HG03103 (cell line): ENCODE measurements at regions not wholly inside any gene's neighbourhood (a gene's known extent, or its start where the extent isn't known, plus 50 kb on each side); places are given as distances from the start of the nearest gene placed in this dataset.
"Not testable (repeated sequence)": the region's sequence is repeated elsewhere in the genome, so short reads cannot be mapped to it uniquely, and the experiment has no call there.

ENCODE experiments used
- ATAC-seq: cut with Tn5 transposase; IDR thresholded peaks from one replicate; pipeline ENCODE4 v1.9.1; 2021; ENCODE audit warnings: low read depth; ENCODE audit not compliant: unreplicated experiment

DNA sequence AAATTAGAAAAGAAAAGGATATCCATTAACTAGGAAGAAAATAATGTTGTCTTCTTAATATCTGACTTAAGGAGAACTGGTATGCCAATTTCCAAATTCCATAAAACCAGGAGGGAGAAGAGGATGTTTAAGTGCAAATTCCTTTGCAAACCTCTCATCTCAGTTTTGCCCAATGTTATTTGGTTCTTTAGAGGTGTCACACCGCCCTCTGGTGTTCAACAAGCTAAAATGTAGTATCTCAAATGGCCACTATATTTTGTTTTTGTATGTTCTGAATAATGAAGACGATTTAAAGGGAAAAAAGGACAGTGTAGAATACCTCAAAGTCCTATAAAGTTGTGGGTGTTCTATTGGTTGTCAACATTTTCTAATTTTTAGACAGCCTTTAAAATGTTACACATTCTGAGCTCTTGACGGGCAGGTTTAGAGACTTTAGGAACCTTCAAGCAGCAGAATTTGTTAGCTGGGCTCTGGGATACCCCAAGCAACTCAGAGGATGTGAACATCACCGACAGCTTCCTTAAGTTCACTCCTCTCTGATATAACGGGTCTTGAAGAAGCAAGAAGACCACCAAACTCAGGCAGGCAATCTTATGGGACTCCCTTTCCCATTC is 458.3 kb downstream of the MFSD1 start:
- ATAC-seq, result peak; percentile 54

DNA sequence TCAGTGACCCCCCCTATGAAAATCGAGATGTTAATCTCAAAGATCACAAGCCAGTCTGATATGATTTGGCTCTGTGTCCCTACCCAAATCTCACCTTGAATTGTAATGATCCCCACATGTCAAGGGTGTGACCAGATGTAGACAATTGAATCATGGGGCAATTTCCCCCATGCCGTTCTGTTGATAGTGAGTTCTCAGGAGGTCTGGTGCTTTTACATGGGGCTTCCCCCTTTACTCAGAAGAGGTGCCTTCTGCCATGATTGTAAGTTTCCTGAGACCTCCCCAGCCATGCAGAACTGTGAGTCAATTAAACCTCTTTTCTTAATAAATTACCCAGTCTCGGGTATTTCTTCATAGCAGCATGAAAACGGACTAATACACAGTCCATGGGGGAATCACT is 459.5 kb downstream of the MFSD1 start:
- not testable (repeated sequence) for ATAC-seq

DNA sequence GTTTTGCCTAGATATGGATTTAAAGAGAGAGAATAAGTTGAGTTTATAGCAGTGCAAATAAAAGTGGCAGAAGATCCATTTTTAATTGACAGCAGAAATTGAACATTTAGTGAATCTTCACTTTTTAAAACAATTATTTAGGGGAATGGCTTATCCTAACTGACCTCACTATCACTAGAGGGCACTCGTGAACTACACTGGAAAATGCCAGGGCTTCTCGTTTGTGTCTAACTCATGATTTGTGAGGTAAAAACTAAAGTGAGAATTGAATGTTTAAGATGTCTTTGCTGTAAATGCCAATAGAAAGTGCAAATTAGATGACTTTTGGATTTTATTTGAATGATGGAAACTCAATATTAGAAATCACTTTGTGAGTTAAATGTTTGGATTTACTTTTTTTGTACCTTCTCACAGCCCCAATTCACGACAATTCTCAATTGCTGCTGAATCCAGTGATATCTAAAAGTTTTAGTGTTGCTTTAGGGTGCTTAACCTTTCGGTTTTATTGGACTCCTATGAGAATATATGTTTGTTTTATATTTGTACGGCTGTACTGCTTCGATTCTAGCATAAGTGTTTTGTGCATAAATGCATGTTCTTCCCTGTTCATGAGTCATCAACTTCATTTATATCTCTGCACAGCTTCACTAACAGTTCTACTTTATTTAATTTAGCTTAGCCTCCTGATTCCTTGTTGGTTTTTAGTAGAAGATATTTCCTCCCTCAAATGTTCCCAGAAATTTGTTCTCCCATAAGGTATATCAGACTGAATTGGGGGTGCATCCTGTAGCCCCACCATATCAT is 462.1 kb downstream of the MFSD1 start:
- ATAC-seq, result no peak

DNA sequence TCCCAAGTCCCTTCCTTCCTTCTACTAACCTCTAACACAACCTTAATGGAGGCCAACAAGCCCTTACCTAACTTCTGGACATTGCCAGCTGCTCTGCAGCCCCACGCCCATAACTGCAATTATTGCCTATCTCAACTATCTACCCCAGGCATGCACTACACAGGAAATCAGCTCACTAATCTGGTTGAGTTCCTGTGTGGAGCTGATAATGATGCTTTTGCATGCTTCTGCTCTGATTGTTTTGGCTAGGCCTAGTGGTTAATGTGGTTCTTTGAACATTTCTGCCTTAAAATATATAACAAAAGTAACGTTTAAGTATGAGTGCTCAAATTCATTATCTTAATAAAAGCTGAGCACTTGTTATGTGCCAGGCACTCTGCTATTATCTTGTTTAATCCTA is 463.9 kb downstream of the MFSD1 start:
- no peak for ATAC-seq

DNA sequence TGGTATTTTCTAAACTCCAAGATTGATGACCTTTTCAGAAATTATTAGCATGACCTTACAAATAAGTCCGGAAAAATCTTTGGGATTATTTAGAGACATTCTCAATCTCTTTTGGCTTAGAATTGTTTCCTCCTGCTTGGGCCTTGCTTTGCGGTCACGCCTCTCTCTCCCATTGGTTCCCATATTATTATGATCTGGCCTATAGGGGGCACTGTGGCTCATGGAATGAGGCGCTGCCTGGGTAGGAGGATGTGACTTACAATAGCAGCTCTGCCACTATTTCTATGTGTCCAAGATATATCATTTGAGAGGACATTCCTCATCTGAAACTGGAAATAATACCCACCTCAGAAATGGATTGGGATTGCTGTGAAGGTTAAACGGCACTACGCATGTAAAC is 464.9 kb downstream of the MFSD1 start:
- no peak for ATAC-seq

DNA sequence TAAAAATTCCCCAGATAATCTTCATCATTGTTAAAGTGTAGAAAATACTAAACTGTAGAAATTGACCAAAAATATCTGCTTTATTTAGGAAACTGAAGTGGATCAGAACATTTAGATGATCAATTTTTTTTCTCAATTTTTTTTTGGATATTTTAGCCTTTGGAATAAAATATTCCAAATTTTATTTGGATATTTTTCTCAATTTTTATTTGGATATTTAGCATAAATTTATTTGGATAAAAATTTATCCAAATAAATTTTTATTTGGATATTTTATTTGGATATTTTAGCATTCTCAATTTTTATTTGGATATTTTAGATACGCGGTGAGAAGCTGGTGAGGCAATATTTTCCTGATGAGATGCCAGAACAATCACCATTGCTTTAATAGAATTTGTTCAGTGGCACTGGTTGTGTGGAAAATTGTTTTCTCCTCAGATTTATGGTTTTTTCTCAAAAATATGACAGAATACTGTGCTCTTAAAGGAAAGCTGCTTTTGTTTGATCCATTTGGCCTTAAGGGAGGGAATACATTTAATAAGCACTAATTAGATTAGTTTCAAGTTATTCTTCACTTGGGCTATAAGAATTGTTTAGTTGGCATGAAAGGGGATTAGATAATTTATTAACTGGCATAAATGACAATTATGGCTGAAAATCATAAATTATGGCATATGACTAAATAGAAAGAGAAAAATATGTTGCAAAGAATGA is 470.1 kb downstream of the MFSD1 start:
- no peak for ATAC-seq

DNA sequence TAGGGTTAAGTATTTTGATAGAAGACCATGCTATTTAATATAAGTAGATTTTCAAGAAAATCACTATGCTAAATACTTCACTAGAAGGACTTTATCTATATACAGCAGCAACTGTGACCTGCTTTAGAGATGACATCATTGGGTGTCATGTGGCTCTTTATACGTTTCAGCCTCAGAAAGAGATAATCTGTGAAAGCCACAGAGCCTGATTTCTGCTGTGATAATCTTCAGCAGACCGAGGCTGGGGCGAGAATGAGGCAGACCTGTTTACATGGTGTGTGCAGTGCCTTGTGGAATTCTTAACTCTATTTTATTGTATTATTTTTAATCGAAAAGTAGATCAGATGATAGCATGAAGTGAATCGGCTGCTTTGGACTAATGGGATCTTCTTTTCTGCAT is 471.2 kb downstream of the MFSD1 start:
- ATAC-seq, result no peak

DNA sequence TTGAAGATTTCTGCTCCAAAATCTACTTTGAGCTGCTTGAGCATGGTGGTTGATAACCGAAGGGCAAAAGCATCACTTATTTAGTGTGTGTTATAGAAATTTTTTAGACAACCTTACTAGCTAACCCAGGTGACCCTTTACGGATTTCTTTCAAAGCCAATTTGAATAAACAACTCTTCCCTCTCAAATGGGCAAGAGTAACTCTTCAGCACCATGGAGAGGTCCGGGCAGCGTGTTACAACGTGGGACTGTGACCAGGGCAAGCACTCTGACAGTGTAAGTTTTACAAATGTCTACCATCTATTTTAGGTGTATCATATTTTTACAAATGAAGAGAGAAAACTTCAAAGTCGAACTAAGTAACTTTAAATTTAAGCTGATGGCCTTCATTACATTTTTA is 471.8 kb downstream of the MFSD1 start:
- ATAC-seq, result no peak

DNA sequence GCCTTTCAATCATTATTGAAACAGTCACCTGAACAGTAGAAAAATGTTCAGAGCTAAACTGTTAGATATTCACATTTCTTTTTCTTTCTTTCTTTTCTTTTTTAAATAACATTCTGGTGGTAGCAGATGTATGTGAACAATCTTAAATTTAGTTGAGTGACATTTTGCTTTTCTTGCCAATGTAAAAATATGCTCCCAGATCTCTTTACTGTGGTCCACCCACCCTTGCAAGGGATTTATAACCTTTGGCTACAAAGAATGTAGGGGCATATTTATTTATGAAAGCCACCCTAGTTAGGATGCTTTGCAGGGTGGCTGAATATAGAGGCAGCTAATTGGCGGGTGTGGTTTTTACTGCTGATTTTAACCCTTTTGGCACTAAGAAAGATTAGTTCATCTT is 473.9 kb downstream of the MFSD1 start:
- no peak for ATAC-seq

DNA sequence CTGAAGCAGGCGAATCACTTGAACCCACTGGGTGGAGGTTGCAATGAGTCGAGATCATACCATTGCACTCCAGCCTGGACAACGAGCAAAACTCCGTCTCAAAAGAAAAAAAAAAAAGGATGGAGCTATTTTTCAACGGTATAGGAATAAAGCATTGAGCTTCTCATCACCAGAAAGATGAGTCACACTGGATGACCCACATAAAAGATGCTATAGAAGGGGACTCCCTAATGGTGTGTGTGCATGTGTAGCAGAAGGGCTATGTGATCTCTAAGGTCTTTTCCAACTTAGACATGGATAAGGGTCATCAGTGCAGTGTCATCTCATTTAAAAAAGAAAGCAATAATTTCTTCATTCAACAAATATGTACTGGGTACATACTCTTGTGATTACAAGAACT is 476.0 kb downstream of the MFSD1 start:
- no peak for ATAC-seq

DNA sequence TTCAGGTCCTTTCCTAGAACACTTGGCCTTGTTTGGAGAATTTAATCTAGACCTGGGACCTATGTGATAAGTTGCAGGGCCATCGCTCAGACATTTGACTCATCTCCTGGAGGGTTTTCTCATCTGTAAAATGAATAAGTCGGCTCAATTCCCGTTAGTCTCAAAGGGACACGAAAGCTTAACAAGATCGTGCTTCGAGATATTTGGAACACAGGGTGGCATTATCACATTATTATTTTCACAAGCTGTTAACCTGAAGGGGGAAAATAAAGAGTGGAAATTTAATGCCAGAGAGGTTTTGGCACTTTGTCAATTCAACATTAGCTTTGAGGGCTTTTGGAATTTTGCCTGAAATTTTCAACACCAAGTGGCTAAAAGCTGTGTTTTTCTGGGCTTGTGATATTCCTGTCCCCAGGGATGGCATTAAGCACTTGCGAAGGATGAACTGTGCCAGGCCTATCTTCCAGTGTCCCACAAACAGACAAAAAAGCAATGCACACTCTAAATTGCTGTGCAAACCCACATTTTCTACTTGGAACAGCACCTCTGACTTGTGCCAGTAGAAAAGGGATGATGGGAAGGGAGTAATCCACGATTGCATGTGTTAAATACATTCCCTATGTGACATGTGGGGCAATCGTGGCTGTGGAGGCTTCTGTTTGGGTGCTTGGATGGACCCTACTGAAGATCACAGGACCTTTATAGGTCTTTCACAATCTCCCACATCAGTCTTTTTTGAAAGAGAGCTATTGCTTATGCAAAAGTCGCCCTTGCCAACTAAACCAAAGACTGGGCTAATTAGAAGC is 478.7 kb downstream of the MFSD1 start:
- no peak for ATAC-seq

DNA sequence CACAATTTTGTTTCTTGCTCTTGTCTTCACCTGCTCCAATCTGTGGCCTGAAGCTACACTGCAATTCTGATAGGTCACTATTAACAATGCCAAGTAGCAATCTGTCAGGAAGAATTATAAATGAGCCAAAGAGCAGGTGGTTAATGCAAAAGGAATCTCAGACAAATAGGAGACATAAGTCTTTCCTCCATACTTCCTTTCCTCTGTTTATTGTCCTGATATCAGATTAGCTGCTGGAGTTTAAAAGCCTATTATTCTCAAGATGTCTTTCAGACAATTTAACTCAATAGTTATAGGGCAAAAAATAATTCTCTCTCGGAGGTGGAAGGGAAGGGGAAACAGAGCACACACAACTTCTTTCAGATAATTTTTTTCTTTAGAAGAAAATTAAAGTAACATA is 491.6 kb downstream of the MFSD1 start:
- ATAC-seq, result no peak

DNA sequence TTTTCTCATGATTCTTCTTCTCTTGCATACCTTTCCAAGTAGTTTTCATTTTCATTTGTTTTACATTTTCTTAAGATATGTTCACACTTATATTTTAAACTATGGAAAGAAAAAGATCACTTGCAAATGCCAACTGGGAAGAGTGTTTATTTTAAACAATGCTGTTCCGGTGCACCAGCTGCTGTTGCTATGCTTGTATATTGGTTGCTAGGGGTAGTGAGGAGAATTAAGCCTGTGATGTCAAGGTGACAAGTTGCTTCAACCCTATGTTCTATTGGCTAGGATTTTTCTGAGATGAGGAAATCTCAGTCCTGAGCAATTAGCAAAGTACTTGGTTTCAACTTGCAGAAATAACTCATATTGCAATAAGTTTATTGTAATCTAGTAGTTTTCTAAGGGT is 500.1 kb downstream of the MFSD1 start:
- ATAC-seq, result no peak

DNA sequence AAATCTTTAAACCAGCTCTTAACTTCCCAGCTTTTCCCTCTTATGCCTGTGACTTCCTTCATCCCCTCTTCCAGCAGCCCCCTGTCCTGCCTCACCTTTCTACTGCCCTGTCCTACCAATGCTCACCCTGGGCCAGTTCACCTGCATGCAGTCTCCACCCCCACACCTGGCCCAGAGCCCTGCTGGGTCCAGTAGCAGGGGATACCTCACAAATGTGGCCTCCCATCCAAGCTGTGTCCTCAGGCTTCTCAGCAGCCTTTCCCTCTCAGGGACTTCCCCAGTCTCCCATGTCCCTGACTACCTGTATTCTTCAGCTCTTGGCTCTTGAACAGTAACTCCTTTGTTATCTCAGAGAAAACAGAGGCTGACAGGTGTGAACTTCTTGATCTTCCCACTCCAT is 503.2 kb downstream of the MFSD1 start:
- no peak for ATAC-seq

DNA sequence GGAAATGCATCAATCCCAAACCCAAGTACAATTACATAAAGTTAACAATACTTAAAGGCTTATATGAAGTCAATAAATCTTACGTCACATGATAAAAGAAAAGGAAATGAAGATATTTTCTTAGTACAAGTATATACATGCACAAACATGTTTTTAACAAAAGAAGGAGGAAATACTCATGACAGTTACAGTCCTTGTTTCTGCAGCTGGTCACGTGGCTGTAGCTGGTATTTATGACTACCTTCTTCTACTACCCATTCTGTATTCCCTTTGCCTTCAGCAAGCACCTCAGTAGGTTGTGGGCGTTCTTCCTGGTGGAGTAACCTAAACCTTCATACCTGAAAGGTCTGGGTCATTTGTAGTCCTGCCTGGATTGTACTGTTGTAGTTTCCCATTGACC is 514.9 kb downstream of the MFSD1 start:
- ATAC-seq, result not testable (repeated sequence)

DNA sequence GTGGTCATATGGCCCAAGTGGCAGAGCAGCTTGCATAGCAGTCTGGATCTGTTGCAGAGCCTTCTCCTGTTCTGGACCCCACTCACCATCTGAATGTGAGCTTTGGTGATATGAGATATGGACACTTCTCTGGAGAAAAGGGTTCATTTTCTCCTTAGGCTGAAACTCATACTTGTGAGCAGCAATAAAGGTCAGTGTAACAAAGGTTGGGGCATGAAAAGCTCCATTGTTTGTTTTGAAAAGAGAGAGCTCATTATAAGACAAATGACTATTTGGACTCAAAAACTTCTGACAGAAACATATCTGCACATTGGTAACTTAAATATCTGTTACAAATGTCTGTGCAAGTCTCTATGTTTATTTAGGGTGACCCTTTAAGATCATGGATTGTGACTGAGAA is 517.3 kb downstream of the MFSD1 start:
- no peak for ATAC-seq

DNA sequence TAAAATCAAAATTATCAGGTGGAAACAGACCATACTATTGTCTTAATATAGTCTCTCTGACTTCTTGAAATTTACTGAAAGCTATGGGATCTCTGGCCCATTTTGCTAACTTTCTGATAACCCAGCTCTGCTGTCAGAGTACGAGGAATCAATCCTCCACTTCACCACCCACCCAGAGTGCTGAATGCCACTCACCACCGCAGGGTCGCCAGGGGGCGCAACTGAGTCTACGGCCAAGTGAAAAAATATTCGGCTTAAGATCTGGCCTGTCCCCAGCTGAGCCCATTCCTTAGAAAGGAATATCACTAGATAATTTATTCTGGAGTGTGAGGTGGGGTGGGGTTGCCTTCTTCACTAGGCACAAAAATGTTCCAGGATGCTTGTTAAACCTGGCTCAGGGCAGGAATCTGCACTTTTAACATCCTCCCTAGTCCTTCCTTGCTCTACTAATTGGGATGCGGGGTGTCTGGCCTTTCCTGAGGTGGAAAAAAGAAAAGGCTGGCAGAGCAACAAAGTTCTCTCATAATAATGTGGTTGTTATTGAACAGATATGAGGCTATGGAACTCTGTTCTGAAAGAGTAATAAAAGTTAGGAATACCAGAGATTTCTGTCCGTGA is 520.6 kb downstream of the MFSD1 start:
- ATAC-seq, result peak; percentile 75

DNA sequence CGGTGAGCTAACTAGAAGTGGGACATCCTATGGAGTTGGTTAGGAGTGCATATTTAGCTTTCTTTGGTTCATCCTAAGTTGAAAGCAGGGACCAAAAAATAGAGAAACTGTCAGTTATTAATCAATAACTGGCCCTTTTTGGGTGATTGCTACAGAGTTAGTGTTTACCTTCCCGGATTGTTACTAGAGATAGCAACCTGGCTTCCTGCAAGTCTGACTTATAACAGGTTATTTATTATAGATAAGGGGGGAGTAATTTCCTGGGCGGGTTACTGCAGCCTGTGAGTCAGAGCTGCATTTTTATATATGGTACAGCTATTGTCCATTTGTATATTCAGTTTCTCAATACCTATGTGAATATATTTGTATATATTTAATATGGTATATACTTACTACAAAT is 522.0 kb downstream of the MFSD1 start:
- no peak for ATAC-seq

DNA sequence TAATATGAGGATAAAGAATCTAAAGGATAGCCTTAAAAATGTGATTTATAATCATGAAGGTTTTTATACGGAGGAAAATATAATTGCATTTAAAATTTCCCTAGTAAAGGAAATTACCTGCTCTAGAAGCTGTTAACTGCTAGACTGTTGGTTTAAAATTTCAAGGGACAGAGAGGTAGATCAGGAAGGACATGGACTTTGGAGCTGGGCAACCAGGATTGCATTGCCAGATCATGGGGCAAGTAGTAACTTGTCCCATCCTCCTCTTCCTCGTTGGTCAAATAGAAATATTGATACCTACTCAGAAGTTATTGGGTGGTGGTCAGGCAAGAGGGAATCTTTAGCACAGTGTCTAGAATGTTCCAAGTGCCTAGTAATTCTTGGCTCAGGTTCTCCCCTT is 525.1 kb downstream of the MFSD1 start:
- no peak for ATAC-seq

DNA sequence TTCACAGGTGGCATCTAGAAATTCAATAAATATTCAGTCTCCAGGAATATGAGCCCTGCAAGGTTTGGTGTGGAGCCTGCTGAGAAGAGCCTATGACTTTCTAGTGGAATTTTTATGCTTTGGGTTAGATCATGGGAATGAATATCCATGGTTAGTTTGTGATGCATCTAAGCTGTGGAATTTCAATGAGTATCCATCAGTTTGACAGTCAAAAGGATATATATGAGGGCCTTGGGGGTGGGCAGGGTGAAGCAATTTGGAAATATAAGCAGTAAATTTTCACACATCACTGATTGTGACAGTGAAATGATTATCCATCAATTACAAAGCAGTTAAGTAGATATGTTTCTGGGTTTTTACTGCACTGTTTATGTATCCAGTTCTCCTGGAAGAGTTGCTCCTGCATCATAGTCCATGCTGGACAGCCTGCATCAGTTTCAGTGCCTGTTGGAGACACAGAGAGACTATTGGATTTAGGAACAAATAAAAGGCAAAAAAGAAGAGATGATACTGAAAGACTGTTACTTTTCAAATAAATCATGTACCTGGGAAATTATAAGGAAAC is 530.8 kb downstream of the MFSD1 start:
- no peak for ATAC-seq
